NCI-H345 (cell line): ENCODE measurements at regions not wholly inside any gene's neighbourhood (a gene's known extent, or its start where the extent isn't known, plus 50 kb on each side); places are given as distances from the start of the nearest gene placed in this dataset.

Experiments
- DNase-seq: peaks from one replicate; lab custom pipeline; 2025; lab: John Stamatoyannopoulos, UW

DNA sequence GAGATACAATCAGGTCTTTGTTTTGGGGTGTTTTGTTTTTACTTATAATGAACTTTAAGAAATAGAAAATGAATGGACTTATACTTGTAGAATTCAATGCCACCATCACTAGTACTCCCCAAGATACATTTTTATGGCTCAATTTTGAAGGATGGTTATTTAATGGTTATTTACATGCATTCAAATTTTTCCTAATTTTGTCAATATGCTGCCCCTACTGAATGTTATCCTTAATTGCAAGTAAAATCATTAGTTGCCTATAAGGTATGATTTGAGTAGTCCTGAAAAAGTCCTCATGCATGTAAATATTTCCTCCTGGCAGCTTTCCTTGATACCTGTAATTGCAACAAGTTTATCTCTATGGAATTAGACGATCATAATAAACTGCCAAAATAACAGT is 391.2 kb downstream of the BCAT1 start:
- DNase-seq: no peak

GRCh38 chr12:24555730-24556129 is 393.2 kb downstream of the BCAT1 start:
- no peak for DNase-seq

DNA sequence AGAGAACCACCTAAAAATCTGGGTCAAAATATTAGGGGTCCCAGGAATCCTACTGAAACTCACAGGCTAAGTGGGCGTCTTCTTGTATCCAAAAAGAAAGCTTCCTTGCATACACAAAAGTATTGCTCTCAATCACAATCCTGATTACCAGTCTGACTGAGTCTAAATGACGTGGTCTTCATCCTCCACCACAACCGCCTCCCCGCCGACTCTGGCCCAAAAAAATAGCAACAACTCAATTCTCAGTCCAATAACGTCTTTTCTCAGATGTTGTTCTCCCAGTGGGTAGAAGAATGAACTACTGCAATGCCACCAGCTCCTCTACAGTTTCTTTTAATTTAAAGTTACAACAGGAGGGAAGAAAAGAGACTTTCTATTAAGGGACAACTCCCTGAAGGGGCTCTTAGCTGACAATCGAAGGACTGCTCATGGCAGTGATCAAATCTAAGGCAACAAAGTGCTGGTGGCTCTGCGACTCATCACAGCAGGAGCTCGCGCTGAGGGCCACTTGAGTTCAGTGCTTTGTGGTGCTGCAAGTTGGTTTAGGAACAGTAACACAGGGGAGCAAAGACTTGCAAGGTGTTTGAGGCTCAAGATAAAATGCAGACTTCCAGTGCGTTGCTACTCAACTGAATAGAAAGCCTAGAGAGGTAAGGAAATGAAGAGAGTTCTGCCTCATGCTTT is 394.1 kb downstream of the BCAT1 start:
- DNase-seq: peak; percentile 35

- no peak for DNase-seq
Measured at GRCh38 chr12:24553259-24553658, 395.6 kb downstream of the BCAT1 start.

DNA sequence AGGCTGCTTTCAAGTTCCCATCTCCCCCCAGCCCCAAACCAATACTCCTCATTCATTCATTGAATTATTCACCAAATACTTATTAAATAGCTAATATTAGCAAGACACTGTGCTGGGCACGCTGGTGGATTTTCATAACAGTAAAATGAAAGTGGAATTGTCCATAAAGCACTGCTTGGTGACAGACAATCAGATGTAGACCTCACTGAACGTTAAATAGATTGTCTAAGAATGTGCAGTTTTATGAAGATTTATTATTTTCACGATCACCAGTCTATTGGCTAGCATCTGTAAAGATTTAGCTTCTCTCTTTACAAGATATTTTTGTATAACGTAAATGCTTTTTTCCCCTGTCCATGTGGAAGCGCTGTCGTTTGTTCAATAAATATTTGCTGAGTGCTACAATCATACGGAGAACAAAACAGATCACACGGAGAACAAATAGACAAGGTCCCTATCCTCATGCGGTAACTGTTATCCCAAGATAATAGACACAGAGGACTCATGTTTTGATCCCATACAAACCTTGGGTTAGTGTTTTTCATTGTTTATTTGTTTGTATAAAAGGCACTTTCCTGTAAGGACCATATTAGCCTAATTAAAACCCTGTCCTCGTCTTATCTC is 397.6 kb downstream of the BCAT1 start:
- peak; percentile 57 for DNase-seq

GRCh38 chr12:24550609-24551008 is 398.3 kb downstream of the BCAT1 start:
- DNase-seq: no peak

DNA sequence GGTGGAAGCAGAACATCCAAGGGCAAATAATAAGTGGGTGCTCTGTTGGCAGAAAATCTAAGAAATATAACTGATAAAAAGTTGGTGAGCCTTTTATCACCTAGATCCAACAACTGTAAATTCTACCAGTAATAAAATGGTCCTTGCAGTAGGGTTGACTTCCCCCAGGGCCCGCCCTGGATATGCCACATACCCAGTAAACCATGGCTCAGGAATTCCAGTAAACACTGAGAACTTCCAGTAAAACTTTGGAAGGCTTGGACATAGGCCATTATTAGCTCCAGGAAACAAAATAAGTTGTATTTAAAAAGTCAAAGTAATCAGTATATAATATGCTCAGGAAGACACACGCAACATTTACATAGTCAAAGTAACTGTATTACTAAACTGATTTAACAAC is 402.2 kb downstream of the BCAT1 start:
- no peak for DNase-seq

DNA sequence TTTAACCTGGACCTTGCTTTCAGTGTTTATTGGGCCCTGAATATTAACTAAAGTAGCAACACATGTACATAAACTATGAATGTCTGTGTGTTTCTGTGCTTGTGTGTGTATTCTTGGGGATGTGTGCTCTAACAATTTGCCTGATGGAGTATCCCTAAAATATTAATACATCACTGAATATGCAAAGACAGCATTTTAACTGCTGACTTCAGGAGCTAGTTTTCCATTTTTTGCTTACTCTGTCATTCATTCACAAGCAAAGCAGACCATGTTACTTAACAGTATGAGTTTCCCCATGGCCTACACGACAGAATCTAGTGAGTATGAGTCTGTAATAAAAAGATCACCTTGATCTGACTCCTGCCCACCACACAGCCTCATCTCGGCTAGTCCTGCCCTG is 402.8 kb downstream of the BCAT1 start:
- DNase-seq: no peak

DNA sequence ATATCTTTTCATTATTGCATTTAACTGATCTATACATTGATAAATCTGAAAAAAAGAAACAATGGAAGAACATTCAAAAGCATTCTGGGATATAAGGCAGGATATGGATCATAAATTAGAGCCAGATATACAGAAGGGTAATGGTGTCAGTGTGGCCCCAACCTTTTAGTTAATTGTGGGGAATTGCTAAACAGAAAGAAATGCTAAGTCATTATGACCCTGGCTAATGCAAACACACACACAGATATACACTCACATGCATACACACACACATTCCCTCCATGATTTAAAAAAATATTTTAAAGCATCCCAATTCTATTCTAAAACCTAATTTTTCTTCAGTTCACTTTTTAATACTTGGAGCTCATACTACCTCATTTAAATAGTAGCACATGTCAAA is 404.5 kb downstream of the BCAT1 start:
- no peak for DNase-seq

GRCh38 chr12:24541193-24541871 is 407.6 kb downstream of the BCAT1 start:
- no peak for DNase-seq

- no peak for DNase-seq
Measured at GRCh38 chr12:24539646-24540045, 409.3 kb downstream of the BCAT1 start.

- no peak for DNase-seq
Measured at GRCh38 chr12:24537083-24537860, 411.6 kb downstream of the BCAT1 start.

DNA sequence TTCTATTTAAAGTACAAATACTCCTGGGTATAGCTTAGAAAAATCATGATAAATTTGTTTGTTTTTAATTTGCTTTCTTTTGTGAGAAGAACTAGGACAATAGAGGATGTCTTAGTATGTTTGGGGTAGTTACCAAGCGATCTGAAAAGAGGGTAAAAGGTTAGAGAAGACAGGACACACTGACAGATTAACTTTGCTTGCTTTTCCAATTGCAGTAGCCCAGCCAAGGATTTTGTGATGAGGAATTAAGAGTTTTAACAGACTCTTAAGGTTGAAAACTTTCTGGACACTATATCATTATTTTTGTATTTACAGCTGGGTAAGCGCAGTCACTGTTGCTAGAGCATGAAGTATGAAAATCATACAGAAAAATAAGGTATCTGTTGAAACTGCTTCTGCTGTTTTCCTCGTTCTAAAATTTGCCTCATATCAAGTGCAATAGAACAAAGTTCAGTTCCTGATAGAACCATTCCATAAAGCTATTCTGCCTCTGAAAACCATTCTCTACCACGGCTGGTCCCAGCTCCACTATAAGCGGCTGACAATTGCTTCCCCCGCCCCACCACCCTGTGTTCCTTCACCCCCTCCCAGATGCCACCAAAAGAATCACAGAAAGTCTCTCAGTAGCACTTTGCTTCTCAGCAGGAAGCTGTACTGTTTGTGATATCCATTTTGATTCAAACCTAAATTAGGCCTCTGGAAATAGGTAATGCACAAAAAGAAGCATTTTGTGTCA is 413.4 kb downstream of the BCAT1 start:
- DNase-seq: no peak

DNA sequence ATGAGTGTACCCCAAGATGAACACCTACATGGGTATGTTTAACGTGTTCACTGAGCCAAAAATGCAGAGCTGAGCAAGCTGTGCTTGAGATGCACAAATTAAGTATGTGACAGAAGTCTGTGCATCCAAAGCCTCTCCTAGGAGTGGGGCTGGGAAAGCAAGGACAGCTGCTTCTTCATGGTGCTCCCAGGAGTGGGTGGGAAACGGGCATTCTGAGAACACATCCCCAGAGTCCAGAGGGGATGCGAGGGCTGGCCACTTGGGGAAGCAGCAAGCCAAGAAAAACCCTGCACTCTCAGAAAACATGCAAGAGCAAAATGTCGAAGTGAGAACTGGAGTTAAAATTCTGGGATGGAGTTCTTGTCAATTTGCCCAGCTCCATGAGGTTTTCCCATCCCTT is 414.3 kb downstream of the BCAT1 start:
- no peak for DNase-seq

GRCh38 chr12:24533716-24534352 is 415.1 kb downstream of the BCAT1 start:
- no peak for DNase-seq

GRCh38 chr12:24530689-24531088 is 418.2 kb downstream of the BCAT1 start:
- no peak for DNase-seq

GRCh38 chr12:24527102-24527501 is 421.8 kb downstream of the BCAT1 start:
- DNase-seq: no peak

GRCh38 chr12:24522736-24523135 is 426.2 kb downstream of the BCAT1 start:
- DNase-seq: no peak

DNA sequence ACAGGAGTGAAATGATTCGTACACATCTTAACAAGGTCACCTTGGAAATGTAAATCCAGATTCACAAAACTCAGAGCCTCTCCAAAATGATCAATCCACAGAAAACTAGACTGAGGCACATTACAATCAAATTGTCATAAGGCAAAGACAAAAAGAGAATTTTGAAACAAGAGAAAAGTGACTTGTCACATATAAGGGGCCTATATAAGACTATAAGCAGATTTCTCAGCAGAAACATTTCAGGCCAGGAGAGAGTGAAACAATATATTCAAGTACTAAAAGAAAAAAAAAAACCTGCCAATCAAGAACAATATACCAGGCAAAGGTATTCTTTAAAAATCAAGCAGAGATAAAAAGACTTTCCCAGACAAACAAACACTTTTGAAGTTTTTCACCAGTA is 429.1 kb downstream of the BCAT1 start:
- no peak for DNase-seq

DNA sequence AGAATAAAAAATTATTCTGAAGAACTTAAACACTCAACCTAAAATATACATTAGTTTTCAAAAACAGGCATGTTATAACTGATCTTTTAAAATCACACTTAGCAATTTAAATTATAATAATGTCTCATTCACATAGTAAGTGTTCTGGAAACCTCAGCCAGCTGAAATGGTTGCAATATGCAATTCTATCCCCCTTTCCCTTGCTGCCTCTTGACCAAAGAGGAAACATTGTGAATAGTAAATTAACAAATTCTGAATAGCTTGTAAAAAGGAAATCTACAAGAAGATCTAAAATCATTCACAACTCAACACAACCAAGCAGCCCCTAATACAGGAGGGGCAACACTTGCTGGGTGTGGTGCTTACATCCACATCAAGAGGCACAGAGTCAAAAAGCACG is 431.9 kb downstream of the BCAT1 start:
- DNase-seq: peak; percentile 0

DNA sequence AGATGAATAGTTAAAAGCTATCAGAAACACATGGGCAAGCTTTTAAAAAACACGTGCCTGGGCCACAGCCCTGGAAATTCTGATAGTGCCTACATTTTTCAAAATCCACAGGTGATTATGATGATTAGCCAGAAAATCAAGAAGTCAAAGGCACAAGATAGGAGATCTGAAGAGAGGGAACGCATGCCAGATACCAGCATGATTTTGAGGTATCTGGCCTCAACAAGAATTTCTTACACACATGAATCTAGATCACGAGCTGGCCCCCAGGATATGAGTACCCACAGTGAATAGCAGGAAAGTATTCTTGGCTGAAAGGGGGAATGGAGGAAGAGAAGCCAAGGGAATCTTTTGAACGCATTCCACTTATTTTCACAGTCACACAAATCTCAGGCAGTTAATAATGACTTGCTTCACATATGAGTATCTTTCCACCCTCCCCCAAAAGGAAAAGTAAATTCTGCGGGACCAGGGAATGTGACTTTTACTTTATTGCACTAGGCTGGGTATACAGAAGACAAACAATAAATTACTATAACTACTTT is 438.2 kb downstream of the BCAT1 start:
- no peak for DNase-seq
